ENCODE measurements at regions not wholly inside any gene's neighbourhood (a gene's known extent, or its start where the extent isn't known, plus 50 kb on each side); places are given as distances from the start of the nearest gene placed in this dataset.

GRCh38 chr5:4019841-4020240 lies 424.2 kb downstream of the IRX1 start:
- no peaks in the 10 kb centered on the region for H3K27me3 Mint-ChIP-seq
- no peaks in the 10 kb centered on the region for H3K36me3 Mint-ChIP-seq (ENCODE audit: low read depth)
- H3K27ac Mint-ChIP-seq: no peak overlapping the region
- no peak overlapping the region for H3K4me3 Mint-ChIP-seq
- H3K9me3 Mint-ChIP-seq: no peaks in the 10 kb centered on the region
- DNase-seq (no peak), ATAC-seq (ENCODE audit: low read depth) (no peak)
- TF ChIP-seq CTCF (IDR thresholded peaks at IDR 0.05): no peak
- ChIA-PET CTCF (no interaction called here), POLR2A (no interaction called here)
- intact Hi-C loops (cut with micrococcal nuclease): no loop called here
- peaks cover 8% of the 10 kb centered on the region for H3K4me1 Mint-ChIP-seq

GRCh38 chr5:4020400-4020799 lies 424.8 kb downstream of the IRX1 start:
- H3K27me3 Mint-ChIP-seq: no peaks in the 10 kb centered on the region
- intact Hi-C loops (cut with micrococcal nuclease): no loop called here
- POLR2A ChIA-PET: no interaction called here
- TF ChIP-seq CTCF (IDR thresholded peaks at IDR 0.05): no peak
- peaks cover 8% of the 10 kb centered on the region for H3K4me1 Mint-ChIP-seq
- H3K9me3 Mint-ChIP-seq: no peaks in the 10 kb centered on the region
- H3K27ac Mint-ChIP-seq: no peak overlapping the region
- H3K36me3 Mint-ChIP-seq (ENCODE audit: low read depth): no peaks in the 10 kb centered on the region
- H3K4me3 Mint-ChIP-seq: no peak overlapping the region
- CTCF ChIA-PET: no interaction called here
- ATAC-seq (ENCODE audit: low read depth) (no peak), DNase-seq (no peak)

- ATAC-seq (ENCODE audit: low read depth) (no peak), DNase-seq (no peak)
- ChIA-PET CTCF (no interaction called here), POLR2A (no interaction called here)
- Mint-ChIP-seq H3K36me3 (ENCODE audit: low read depth) (no peaks in the 10 kb centered on the region), H3K4me1 (peaks cover 5% of the 10 kb centered on the region), H3K9me3 (no peaks in the 10 kb centered on the region), H3K27me3 (no peaks in the 10 kb centered on the region), H3K4me3 (no peak overlapping the region), H3K27ac (no peak overlapping the region)
- TF ChIP-seq CTCF (IDR thresholded peaks at IDR 0.05): no peak
- intact Hi-C loops (cut with micrococcal nuclease): no loop called here
These were observed 426.5 kb downstream of the IRX1 start for GRCh38 chr5:4022056-4022670.

GRCh38 chr5:4023091-4023752 lies 427.6 kb downstream of the IRX1 start:
- Mint-ChIP-seq H3K27ac (no peak overlapping the region), H3K27me3 (no peaks in the 10 kb centered on the region), H3K9me3 (no peaks in the 10 kb centered on the region), H3K4me3 (no peak overlapping the region), H3K4me1 (peaks cover 4% of the 10 kb centered on the region), H3K36me3 (ENCODE audit: low read depth) (no peaks in the 10 kb centered on the region)
- TF ChIP-seq CTCF (IDR thresholded peaks at IDR 0.05): no peak
- POLR2A ChIA-PET: no interaction called here
- CTCF ChIA-PET: no interaction called here
- ATAC-seq (ENCODE audit: low read depth) (no peak), DNase-seq (no peak)
- intact Hi-C loops (cut with micrococcal nuclease): no loop called here

- ATAC-seq (ENCODE audit: low read depth) (no peak), DNase-seq (no peak)
- CTCF ChIA-PET: no interaction called here
- POLR2A ChIA-PET: no interaction called here
- H3K9me3 Mint-ChIP-seq: peaks cover under 1% of the 10 kb centered on the region
- H3K36me3 Mint-ChIP-seq (ENCODE audit: low read depth): no peaks in the 10 kb centered on the region
- no peaks in the 10 kb centered on the region for H3K27me3 Mint-ChIP-seq
- intact Hi-C loops (cut with micrococcal nuclease): no loop called here
- H3K4me3 Mint-ChIP-seq: no peak overlapping the region
- no peak overlapping the region for H3K27ac Mint-ChIP-seq
- no peak for TF ChIP-seq CTCF (IDR thresholded peaks at IDR 0.05)
- peaks cover 4% of the 10 kb centered on the region for H3K4me1 Mint-ChIP-seq
These were observed 428.2 kb downstream of the IRX1 start for GRCh38 chr5:4023753-4024335.

All from activated B cell treated with CpG ODN at 0.5 μM for 24 hours (primary cell).